ENCODE measurements at regions not wholly inside any gene's neighbourhood (a gene's known extent, or its start where the extent isn't known, plus 50 kb on each side); places are given as distances from the start of the nearest gene placed in this dataset.

- Histone ChIP-seq H2BK20ac (ENCODE audit: low read depth, low read length, poor library complexity, severe bottlenecking) (no peak overlapping the region), H3K27ac (ENCODE audit: insufficient read length, low read depth, low read length) (no peak overlapping the region), H3K56ac (ENCODE audit: insufficient read length, low read depth, low read length) (no peak overlapping the region), H3K23ac (ENCODE audit: insufficient read length, low read depth, low read length) (no peak overlapping the region), H3K9me3 (ENCODE audit: control insufficient read depth, low read depth, low read length) (no peaks in the 10 kb centered on the region), H4K20me1 (ENCODE audit: control insufficient read depth, insufficient read depth, insufficient read length) (no peaks in the 10 kb centered on the region), H3K4me1 (ENCODE audit: insufficient read depth, low read length) (no peaks in the 10 kb centered on the region), H2BK120ac (ENCODE audit: low read depth, low read length, poor library complexity, severe bottlenecking) (no peak overlapping the region), H2BK15ac (ENCODE audit: low read depth, low read length) (no peak overlapping the region), H2BK5ac (ENCODE audit: insufficient read length, low read length) (no peak overlapping the region), H3K14ac (ENCODE audit: insufficient read depth, low read length) (no peak overlapping the region), H4K5ac (ENCODE audit: insufficient read length, low read depth, low read length) (no peak overlapping the region), H2AK5ac (ENCODE audit: insufficient read length, low read length) (no peak overlapping the region), H2BK12ac (ENCODE audit: insufficient read length, low read depth, low read length) (no peak overlapping the region), H3K4me2 (ENCODE audit: insufficient read depth, insufficient read length, low read length) (no peak overlapping the region), H3K23me2 (ENCODE audit: insufficient read length, low read depth, low read length, poor library complexity, severe bottlenecking) (no peaks in the 10 kb centered on the region), H3K27me3 (ENCODE audit: insufficient read depth, low read length) (no peaks in the 10 kb centered on the region), H3K9ac (ENCODE audit: extremely low read depth, insufficient read length, low read length) (no peak overlapping the region), H3K18ac (ENCODE audit: insufficient read length, low read depth, low read length) (no peak overlapping the region), H3K79me2 (ENCODE audit: insufficient read depth, low read length) (no peaks in the 10 kb centered on the region), H2AFZ (ENCODE audit: low read length) (no peak overlapping the region), H4K91ac (ENCODE audit: insufficient read length, low read depth, low read length) (no peak overlapping the region), H3K4ac (ENCODE audit: low read depth, low read length) (no peak overlapping the region), H3T11ph (ENCODE audit: low read length) (no peak overlapping the region), H3K79me1 (ENCODE audit: insufficient read depth, low read depth, low read length, poor library complexity, severe bottlenecking) (no peaks in the 10 kb centered on the region), H4K8ac (replicated peaks; ENCODE audit: insufficient read length, low read depth, low read length) (no peak overlapping the region)
- Mint-ChIP-seq H3K27me3 (ENCODE audit: low read depth) (no peaks in the 10 kb centered on the region), H3K36me3 (ENCODE audit: insufficient read depth in 1 of 3, low read depth in 3 of 3) (no peaks in the 10 kb centered on the region), H3K4me3 (no peak overlapping the region), H3K27ac (no peak overlapping the region), H3K4me1 (peaks cover 5 to 7% of the 10 kb centered on the region in 2 experiments; a peak in 1 of 4 replicates), H3K9me3 (no peaks in the 10 kb centered on the region)
- TF ChIP-seq CTCF (conservative IDR thresholded peaks at IDR 0.05), result no peak
- no peak for DNase-seq
- WGBS (ENCODE audit: extremely low coverage, insufficient read length, low lambda C conversion rate), result no CpG with 5 or more reads among the region's 2 CpGs
These were observed 467.0 kb downstream of the ADRA2A start for GRCh38 chr10:111543854-111544253.
